SU-DHL-6 (cell line): ENCODE measurements at regions not wholly inside any gene's neighbourhood (a gene's known extent, or its start where the extent isn't known, plus 50 kb on each side); places are given as distances from the start of the nearest gene placed in this dataset.

Experiments used
- CTCF ChIP-seq: fragments of 200-600 bp; sonication (generic); IDR thresholded peaks from one replicate; pipeline ENCODE4 v1.5.1; 2017; ENCODE audit warnings: antibody characterized with exemption, mild to moderate bottlenecking, low read length, moderate library complexity; ENCODE audit not compliant: insufficient read depth, poor library complexity, severe bottlenecking
- EZH2phosphoT487 ChIP-seq: fragments of 200-600 bp; sonication (generic), shearing (Covaris generic); conservative IDR thresholded peaks from 2 replicates; pipeline ENCODE4 v1.6.1; 2018; ENCODE audit warnings: mild to moderate bottlenecking, antibody characterized with exemption, low read length, moderate library complexity, mixed read lengths

- TF ChIP-seq CTCF = no peak
- TF ChIP-seq EZH2phosphoT487 = no peak
Measured at GRCh38 chrX:103155201-103155600, 59.7 kb upstream of the BEX4 start.
